ENCODE measurements at regions not wholly inside any gene's neighbourhood (a gene's known extent, or its start where the extent isn't known, plus 50 kb on each side); places are given as distances from the start of the nearest gene placed in this dataset.

DNA sequence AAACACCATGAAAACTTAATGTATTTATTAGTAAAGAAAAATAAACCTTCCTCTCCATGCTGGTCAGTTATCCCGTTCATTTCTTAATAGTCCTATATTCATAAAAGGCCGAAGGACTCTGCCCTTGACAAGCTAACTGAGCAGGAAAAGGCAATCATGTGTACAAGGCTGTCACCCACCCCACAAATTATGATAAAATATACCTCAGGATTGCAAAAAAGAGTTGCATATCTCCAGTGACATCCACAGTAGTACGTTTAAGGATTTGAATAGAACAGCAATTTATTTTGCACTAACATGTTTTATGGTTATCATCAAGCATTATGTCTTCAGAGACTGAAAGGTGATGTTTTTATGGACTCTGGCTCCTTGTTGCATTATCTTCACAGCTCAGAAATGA, 157.6 kb downstream of the FOXB1 start:
- TF ChIP-seq, protein P1, sequence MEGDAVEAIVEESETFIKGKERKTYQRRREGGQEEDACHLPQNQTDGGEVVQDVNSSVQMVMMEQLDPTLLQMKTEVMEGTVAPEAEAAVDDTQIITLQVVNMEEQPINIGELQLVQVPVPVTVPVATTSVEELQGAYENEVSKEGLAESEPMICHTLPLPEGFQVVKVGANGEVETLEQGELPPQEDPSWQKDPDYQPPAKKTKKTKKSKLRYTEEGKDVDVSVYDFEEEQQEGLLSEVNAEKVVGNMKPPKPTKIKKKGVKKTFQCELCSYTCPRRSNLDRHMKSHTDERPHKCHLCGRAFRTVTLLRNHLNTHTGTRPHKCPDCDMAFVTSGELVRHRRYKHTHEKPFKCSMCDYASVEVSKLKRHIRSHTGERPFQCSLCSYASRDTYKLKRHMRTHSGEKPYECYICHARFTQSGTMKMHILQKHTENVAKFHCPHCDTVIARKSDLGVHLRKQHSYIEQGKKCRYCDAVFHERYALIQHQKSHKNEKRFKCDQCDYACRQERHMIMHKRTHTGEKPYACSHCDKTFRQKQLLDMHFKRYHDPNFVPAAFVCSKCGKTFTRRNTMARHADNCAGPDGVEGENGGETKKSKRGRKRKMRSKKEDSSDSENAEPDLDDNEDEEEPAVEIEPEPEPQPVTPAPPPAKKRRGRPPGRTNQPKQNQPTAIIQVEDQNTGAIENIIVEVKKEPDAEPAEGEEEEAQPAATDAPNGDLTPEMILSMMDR (IDR thresholded peaks at IDR 0.05; ENCODE audit: poor library complexity, severe bottlenecking), result no peak
- TF ChIP-seq POLR2AphosphoS5 (IDR thresholded peaks at IDR 0.05) (no peak), EZH2 (IDR thresholded peaks at IDR 0.05; ENCODE audit: borderline replicate concordance, insufficient read depth, low read length, poor library complexity, severe bottlenecking) (no peak)

All from neural cell (in vitro differentiated cells).